ENCODE measurements at regions not wholly inside any gene's neighbourhood (a gene's known extent, or its start where the extent isn't known, plus 50 kb on each side); places are given as distances from the start of the nearest gene placed in this dataset.

DNA sequence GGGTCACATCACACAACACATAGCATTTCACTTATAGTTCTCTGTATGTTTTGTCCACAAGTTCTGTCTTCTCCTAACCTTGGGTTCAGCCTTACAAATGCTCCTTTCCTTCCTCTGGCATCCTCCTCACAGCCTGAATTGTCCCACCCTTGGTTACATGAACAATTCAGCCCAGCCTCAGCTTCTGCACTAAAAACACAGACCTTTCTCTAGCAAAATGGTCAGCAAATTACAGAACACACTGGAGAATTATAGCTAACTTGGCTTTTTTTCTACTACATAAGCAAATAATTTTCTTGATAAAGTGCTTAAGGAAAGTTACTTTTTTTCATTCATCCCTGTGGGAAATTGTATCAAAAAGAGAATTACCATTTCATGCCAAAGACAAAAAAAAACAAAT, 94.8 kb upstream of the COL5A2 start:
- dilution Hi-C loops (cut with MboI; ENCODE audit: extremely low pct_ligation_motif_present, low sequenced_read_pairs): no loop called here
- H3K36me3 ChIP-seq (ENCODE audit: control insufficient read depth in 2 of 2, extremely low read depth in 1 of 2, insufficient read depth in 2 of 2, low read length in 2 of 2): no peaks in the 10 kb centered on the region
- H3K4me3 ChIP-seq (ENCODE audit: control insufficient read depth in 2 of 3, extremely low read depth in 1 of 3, insufficient read depth in 2 of 3, low read depth in 1 of 3, low read length in 3 of 3): no peak overlapping the region
- DNase-seq (ENCODE audit: low read depth, low spot score) (no peak), FAIRE-seq (no peak)
- H3K4me1 ChIP-seq (ENCODE audit: control insufficient read depth, extremely low read depth, insufficient read depth, low read length): peaks cover 14% of the 10 kb centered on the region
- no peak overlapping the region for H2AFZ ChIP-seq (ENCODE audit: control insufficient read depth, low read length)
- no peak overlapping the region for H3K27ac ChIP-seq (ENCODE audit: control insufficient read depth, insufficient read depth, low read length)
- no peak overlapping the region for H3K9ac ChIP-seq (ENCODE audit: control insufficient read depth, extremely low read depth, insufficient read depth, low read length)
- H3K4me2 ChIP-seq (ENCODE audit: control insufficient read depth, extremely low read depth, insufficient read depth, low read depth, low read length): no peak overlapping the region
- TF ChIP-seq, protein P1, sequence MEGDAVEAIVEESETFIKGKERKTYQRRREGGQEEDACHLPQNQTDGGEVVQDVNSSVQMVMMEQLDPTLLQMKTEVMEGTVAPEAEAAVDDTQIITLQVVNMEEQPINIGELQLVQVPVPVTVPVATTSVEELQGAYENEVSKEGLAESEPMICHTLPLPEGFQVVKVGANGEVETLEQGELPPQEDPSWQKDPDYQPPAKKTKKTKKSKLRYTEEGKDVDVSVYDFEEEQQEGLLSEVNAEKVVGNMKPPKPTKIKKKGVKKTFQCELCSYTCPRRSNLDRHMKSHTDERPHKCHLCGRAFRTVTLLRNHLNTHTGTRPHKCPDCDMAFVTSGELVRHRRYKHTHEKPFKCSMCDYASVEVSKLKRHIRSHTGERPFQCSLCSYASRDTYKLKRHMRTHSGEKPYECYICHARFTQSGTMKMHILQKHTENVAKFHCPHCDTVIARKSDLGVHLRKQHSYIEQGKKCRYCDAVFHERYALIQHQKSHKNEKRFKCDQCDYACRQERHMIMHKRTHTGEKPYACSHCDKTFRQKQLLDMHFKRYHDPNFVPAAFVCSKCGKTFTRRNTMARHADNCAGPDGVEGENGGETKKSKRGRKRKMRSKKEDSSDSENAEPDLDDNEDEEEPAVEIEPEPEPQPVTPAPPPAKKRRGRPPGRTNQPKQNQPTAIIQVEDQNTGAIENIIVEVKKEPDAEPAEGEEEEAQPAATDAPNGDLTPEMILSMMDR (optimal IDR thresholded peaks at IDR 0.05 in 1 of 3, IDR thresholded peaks at IDR 0.05 in 1 of 3, conservative IDR thresholded peaks at IDR 0.05 in 1 of 3; ENCODE audit: extremely low read depth in 1 of 3, insufficient read depth in 2 of 3, low read length in 3 of 3): no peak
- no peak for TF ChIP-seq EZH2 (IDR thresholded peaks at IDR 0.05; ENCODE audit: low read length)
- H3K9me3 ChIP-seq (ENCODE audit: control insufficient read depth, low read depth, low read length): no peaks in the 10 kb centered on the region
- H4K20me1 ChIP-seq (ENCODE audit: control insufficient read depth, extremely low read depth, insufficient read depth, low read length): no peaks in the 10 kb centered on the region
- no peaks in the 10 kb centered on the region for H3K9me1 ChIP-seq (ENCODE audit: control insufficient read depth, extremely low read depth, insufficient read depth, low read length)
- no peaks in the 10 kb centered on the region for H3K79me2 ChIP-seq (ENCODE audit: control insufficient read depth, insufficient read depth, low read length)
- no peaks in the 10 kb centered on the region for H3K27me3 ChIP-seq (ENCODE audit: control insufficient read depth, extremely low read depth, insufficient read depth, low read length)

DNA sequence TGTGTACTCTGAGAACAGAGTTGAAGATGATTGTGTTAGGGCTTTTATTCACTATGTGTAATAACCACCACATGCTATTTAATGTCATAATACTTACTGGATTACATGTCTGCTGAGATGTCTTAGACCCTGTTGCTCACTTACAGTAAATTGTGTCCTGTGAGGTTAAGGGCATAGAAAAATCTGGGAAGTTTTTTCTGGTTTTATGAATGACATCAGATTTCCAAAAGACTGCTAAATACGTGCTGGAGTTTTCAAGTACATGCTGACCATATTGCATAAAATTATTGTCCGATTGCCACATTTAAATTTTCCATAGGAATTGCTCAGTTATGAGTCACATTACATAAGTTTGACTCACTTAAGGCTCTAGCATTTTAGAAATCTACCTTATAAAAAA, 96.7 kb upstream of the COL5A2 start:
- Histone ChIP-seq H3K9ac (ENCODE audit: control insufficient read depth, extremely low read depth, insufficient read depth, low read length) (peak overlapping the region; percentile 54), H2AFZ (ENCODE audit: control insufficient read depth, low read length) (peak overlapping the region; percentile 83), H3K4me1 (ENCODE audit: control insufficient read depth, extremely low read depth, insufficient read depth, low read length) (peaks cover 14% of the 10 kb centered on the region), H3K4me2 (ENCODE audit: control insufficient read depth, extremely low read depth, insufficient read depth, low read depth, low read length) (peak overlapping the region; percentile 81), H3K79me2 (ENCODE audit: control insufficient read depth, insufficient read depth, low read length) (no peaks in the 10 kb centered on the region), H3K36me3 (ENCODE audit: control insufficient read depth in 2 of 2, extremely low read depth in 1 of 2, insufficient read depth in 2 of 2, low read length in 2 of 2) (no peaks in the 10 kb centered on the region), H3K27ac (ENCODE audit: control insufficient read depth, insufficient read depth, low read length) (peak overlapping the region; percentile 90), H3K27me3 (ENCODE audit: control insufficient read depth, extremely low read depth, insufficient read depth, low read length) (no peaks in the 10 kb centered on the region), H3K9me1 (ENCODE audit: control insufficient read depth, extremely low read depth, insufficient read depth, low read length) (no peaks in the 10 kb centered on the region), H3K9me3 (ENCODE audit: control insufficient read depth, low read depth, low read length) (no peaks in the 10 kb centered on the region), H3K4me3 (ENCODE audit: control insufficient read depth in 2 of 3, extremely low read depth in 1 of 3, insufficient read depth in 2 of 3, low read depth in 1 of 3, low read length in 3 of 3) (peak overlapping the region in 1 of 3 experiments; percentile 29), H4K20me1 (ENCODE audit: control insufficient read depth, extremely low read depth, insufficient read depth, low read length) (no peaks in the 10 kb centered on the region)
- DNase-seq (ENCODE audit: low read depth, low spot score): peak; percentile 56
- dilution Hi-C loops (cut with MboI; ENCODE audit: extremely low pct_ligation_motif_present, low sequenced_read_pairs): no loop called here
- TF ChIP-seq, protein P1 (optimal IDR thresholded peaks at IDR 0.05 in 1 of 3, IDR thresholded peaks at IDR 0.05 in 1 of 3, conservative IDR thresholded peaks at IDR 0.05 in 1 of 3; ENCODE audit: extremely low read depth in 1 of 3, insufficient read depth in 2 of 3, low read length in 3 of 3): no peak
- no peak for TF ChIP-seq EZH2 (IDR thresholded peaks at IDR 0.05; ENCODE audit: low read length)
- FAIRE-seq: peak; percentile 81

Data from keratinocyte (primary cell).